GM19395 (cell line): ENCODE measurements at regions not wholly inside any gene's neighbourhood (a gene's known extent, or its start where the extent isn't known, plus 50 kb on each side); places are given as distances from the start of the nearest gene placed in this dataset.

ENCODE experiments used
- ATAC-seq: cut with Tn5 transposase; IDR thresholded peaks from one replicate; pipeline ENCODE4 v1.9.1; 2021; ENCODE audit warnings: mild to moderate bottlenecking, moderate library complexity; ENCODE audit not compliant: unreplicated experiment

GRCh38 chr6:98498866-98499265 is 335.5 kb upstream of the POU3F2 start:
- no peak for ATAC-seq

GRCh38 chr6:98514073-98514720 is 320.2 kb upstream of the POU3F2 start:
- no peak for ATAC-seq

GRCh38 chr6:98514796-98515195 is 319.6 kb upstream of the POU3F2 start:
- ATAC-seq = no peak

- no peak for ATAC-seq
These were observed 318.2 kb upstream of the POU3F2 start for GRCh38 chr6:98516206-98516605.

- ATAC-seq = no peak
These were observed 317.5 kb upstream of the POU3F2 start for GRCh38 chr6:98516866-98517265.

- no peak for ATAC-seq
These were observed 308.5 kb upstream of the POU3F2 start for GRCh38 chr6:98525860-98526259.

GRCh38 chr6:98526465-98526864 is 307.9 kb upstream of the POU3F2 start:
- ATAC-seq = no peak

- no peak for ATAC-seq
These were observed 305.0 kb upstream of the POU3F2 start for GRCh38 chr6:98529364-98529763.

GRCh38 chr6:98530732-98531131 is 303.6 kb upstream of the POU3F2 start:
- ATAC-seq = no peak

GRCh38 chr6:98532004-98532403 is 302.4 kb upstream of the POU3F2 start:
- ATAC-seq = no peak

- peak; percentile 74 for ATAC-seq
These were observed 294.6 kb upstream of the POU3F2 start for GRCh38 chr6:98539741-98540140.

GRCh38 chr6:98546376-98546775 is 288.0 kb upstream of the POU3F2 start:
- no peak for ATAC-seq

GRCh38 chr6:98547151-98547550 is 287.2 kb upstream of the POU3F2 start:
- no peak for ATAC-seq

GRCh38 chr6:98547634-98548033 is 286.7 kb upstream of the POU3F2 start:
- ATAC-seq = no peak

- ATAC-seq = no peak
These were observed 286.1 kb upstream of the POU3F2 start for GRCh38 chr6:98548301-98548700.

GRCh38 chr6:98560418-98560817 is 274.0 kb upstream of the POU3F2 start:
- no peak for ATAC-seq

GRCh38 chr6:98560841-98561240 is 273.5 kb upstream of the POU3F2 start:
- no peak for ATAC-seq

GRCh38 chr6:98566126-98566525 is 268.2 kb upstream of the POU3F2 start:
- no peak for ATAC-seq

GRCh38 chr6:98572579-98572978 is 261.8 kb upstream of the POU3F2 start:
- ATAC-seq = no peak

- no peak for ATAC-seq
These were observed 259.4 kb upstream of the POU3F2 start for GRCh38 chr6:98574984-98575383.

- ATAC-seq = no peak
These were observed 257.6 kb upstream of the POU3F2 start for GRCh38 chr6:98576791-98577190.

GRCh38 chr6:98578016-98578415 is 256.4 kb upstream of the POU3F2 start:
- ATAC-seq = no peak

GRCh38 chr6:98579079-98579478 is 255.3 kb upstream of the POU3F2 start:
- no peak for ATAC-seq
